Tibial nerve (tissue), 4 donors: ENCODE measurements at regions not wholly inside any gene's neighbourhood (a gene's known extent, or its start where the extent isn't known, plus 50 kb on each side); places are given as distances from the start of the nearest gene placed in this dataset.

Experiments used
- EP300 ChIP-seq, 2 donors: sonication (generic); formaldehyde crosslinking; IDR thresholded peaks; one replicate each; pipeline ENCODE4 v1.6.1; 2017; ENCODE audit warnings: antibody characterized with exemption in 2 of 2, mild to moderate bottlenecking in 1 of 2
- POLR2A ChIP-seq, 2 donors: fragments of 450-650 bp; IDR thresholded peaks; one replicate each; pipeline ENCODE4 v1.6.1; 2017; ENCODE audit warnings: antibody characterized with exemption in 2 of 2, mild to moderate bottlenecking in 2 of 2, moderate library complexity in 2 of 2
- TF ChIP-seq, protein P1 (sequence below), 5 experiments: fragments of 200-600 bp in 3 of 5; fragments of 450-650 bp in 2 of 5; sonication (generic) in 3 of 5; IDR thresholded peaks; one replicate each; pipeline ENCODE4 v1.5.1; 2016 to 2019; ENCODE audit warnings: antibody characterized with exemption in 5 of 5, mild to moderate bottlenecking in 3 of 5, moderate library complexity in 2 of 5

- TF ChIP-seq, protein P1, sequence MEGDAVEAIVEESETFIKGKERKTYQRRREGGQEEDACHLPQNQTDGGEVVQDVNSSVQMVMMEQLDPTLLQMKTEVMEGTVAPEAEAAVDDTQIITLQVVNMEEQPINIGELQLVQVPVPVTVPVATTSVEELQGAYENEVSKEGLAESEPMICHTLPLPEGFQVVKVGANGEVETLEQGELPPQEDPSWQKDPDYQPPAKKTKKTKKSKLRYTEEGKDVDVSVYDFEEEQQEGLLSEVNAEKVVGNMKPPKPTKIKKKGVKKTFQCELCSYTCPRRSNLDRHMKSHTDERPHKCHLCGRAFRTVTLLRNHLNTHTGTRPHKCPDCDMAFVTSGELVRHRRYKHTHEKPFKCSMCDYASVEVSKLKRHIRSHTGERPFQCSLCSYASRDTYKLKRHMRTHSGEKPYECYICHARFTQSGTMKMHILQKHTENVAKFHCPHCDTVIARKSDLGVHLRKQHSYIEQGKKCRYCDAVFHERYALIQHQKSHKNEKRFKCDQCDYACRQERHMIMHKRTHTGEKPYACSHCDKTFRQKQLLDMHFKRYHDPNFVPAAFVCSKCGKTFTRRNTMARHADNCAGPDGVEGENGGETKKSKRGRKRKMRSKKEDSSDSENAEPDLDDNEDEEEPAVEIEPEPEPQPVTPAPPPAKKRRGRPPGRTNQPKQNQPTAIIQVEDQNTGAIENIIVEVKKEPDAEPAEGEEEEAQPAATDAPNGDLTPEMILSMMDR (IDR thresholded peaks at IDR 0.05): no peak
- TF ChIP-seq POLR2A (IDR thresholded peaks at IDR 0.05): no peak
- no peak for TF ChIP-seq EP300 (IDR thresholded peaks at IDR 0.05)
Observed at GRCh38 chr2:53448591-53448990, 319.0 kb upstream of the CHAC2 start.
